RWPE1 (cell line): ENCODE measurements at regions not wholly inside any gene's neighbourhood (a gene's known extent, or its start where the extent isn't known, plus 50 kb on each side); places are given as distances from the start of the nearest gene placed in this dataset.

Experiments used
- CTCF ChIA-PET: fragments of 350-600 bp; sonication (Branson Sonifier 250); formaldehyde crosslinking; extraction: SDS; loops from one replicate; lab custom pipeline; 2021; lab: Yijun Ruan, JAX
- POLR2A ChIA-PET: fragments of 400-600 bp; formaldehyde crosslinking; extraction: SDS; loops from one replicate; lab custom pipeline; 2020; ENCODE audit warnings: antibody characterized with exemption; ENCODE audit not compliant: low non-redundant PET; lab: Yijun Ruan, JAX
- DNase-seq: peaks from one replicate; pipeline ENCODE4 v3.0.0; 2012; ENCODE audit warnings: low spot score
- H3K27ac ChIP-seq: fragments of 450-650 bp; 2 replicates; pipeline ENCODE4 v1.5.1; 2017
- CTCF ChIP-seq: fragments of 450-650 bp; conservative IDR thresholded peaks from 2 replicates; pipeline ENCODE4 v1.5.1; 2017; ENCODE audit warnings: low read depth, mild to moderate bottlenecking

GRCh38 chr22:47445716-47446290 lies 683.4 kb downstream of the TBC1D22A start:
- H3K27ac ChIP-seq: no peak overlapping the region
- CTCF ChIA-PET: no interaction called here
- no peak for TF ChIP-seq CTCF
- no peak for DNase-seq
- POLR2A ChIA-PET: no interaction called here

- no peak for TF ChIP-seq CTCF
- CTCF ChIA-PET: no interaction called here
- POLR2A ChIA-PET: no interaction called here
These were observed 682.8 kb downstream of the TBC1D22A start for GRCh38 chr22:47445212-47445611.

GRCh38 chr22:47444746-47445065 lies 682.3 kb downstream of the TBC1D22A start:
- DNase-seq: no peak
- no peak for TF ChIP-seq CTCF
- no peak overlapping the region for H3K27ac ChIP-seq
- ChIA-PET POLR2A (no interaction called here), CTCF (no interaction called here)

More at GRCh38 chr22:47445212-47445611, 682.8 kb downstream of the TBC1D22A start:
- DNase-seq: no peak
- H3K27ac ChIP-seq: no peak overlapping the region

GRCh38 chr22:47443836-47444745 lies 681.6 kb downstream of the TBC1D22A start:
- CTCF ChIA-PET: no interaction called here
- no peak for DNase-seq
- TF ChIP-seq CTCF: no peak
- no peak overlapping the region for H3K27ac ChIP-seq
- POLR2A ChIA-PET: no interaction called here

- no peak for TF ChIP-seq CTCF
- ChIA-PET CTCF (no interaction called here), POLR2A (no interaction called here)
- no peak overlapping the region for H3K27ac ChIP-seq
- DNase-seq: no peak
These were observed 680.4 kb downstream of the TBC1D22A start for GRCh38 chr22:47442821-47443220.

GRCh38 chr22:47439643-47440265 lies 677.3 kb downstream of the TBC1D22A start:
- ChIA-PET CTCF (no interaction called here), POLR2A (no interaction called here)
- no peak overlapping the region for H3K27ac ChIP-seq
- no peak for TF ChIP-seq CTCF
- DNase-seq: no peak
